Astrocyte of the hippocampus (primary cell): ENCODE measurements at regions not wholly inside any gene's neighbourhood (a gene's known extent, or its start where the extent isn't known, plus 50 kb on each side); places are given as distances from the start of the nearest gene placed in this dataset.

ENCODE experiments used
- DNase-seq: peaks from one replicate; pipeline ENCODE4 v3.0.0; 2011; ENCODE audit warnings: low read depth, low spot score

DNA sequence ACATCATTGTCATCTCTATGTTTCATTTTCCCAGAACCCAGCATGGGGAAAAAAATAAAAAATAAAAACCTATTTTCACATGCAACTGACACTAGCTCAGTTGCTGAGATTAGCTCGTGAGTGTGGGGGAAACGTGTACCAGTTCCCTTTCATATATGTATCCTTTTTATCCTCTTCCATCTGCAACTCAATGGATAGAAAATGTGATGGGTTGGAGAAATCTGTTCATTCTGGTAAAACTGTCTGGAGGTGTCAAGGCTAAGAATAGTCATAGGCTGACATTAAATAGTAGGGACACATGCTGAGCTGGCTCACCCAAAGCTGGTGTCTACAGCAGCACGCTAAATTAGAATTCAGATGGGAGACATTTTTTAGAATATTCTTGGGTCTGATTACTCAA is 519.3 kb downstream of the ELAVL2 start:
- DNase-seq, result no peak

DNA sequence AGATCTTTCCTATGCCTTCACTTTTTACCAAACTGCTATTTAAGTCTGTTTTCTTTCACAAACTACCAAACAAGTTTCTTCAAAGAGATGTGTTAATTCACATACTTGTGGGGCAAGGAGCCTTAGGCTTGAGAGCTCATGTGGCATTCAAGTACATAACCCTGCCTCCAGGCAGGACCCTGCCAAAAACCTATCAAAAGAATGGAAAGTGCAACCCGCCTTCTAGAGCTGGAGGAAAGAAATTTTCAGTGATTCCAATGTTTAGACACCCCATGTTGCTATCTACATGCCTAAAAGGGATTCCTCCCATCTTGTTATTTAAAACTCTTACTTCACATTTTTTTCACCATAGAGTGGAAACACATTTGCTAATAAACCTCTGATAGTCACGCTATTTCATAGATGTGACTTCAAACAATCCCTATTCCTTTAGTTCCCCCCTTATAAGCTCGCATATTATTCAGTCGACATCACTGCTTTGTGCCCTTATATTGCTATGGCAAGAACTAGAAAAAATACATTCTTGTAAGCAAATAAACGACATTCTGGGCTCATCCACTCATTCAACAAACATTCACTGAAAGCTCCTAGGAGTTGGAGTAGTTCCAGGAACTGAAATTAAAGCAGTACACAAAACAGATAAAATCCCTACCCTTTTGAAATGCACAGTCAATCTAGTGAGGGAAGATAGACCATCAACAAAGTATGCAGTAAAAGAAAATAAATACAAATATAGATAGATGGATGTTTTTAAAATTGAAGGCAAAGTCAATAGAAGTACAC is 518.1 kb downstream of the ELAVL2 start:
- DNase-seq, result no peak

DNA sequence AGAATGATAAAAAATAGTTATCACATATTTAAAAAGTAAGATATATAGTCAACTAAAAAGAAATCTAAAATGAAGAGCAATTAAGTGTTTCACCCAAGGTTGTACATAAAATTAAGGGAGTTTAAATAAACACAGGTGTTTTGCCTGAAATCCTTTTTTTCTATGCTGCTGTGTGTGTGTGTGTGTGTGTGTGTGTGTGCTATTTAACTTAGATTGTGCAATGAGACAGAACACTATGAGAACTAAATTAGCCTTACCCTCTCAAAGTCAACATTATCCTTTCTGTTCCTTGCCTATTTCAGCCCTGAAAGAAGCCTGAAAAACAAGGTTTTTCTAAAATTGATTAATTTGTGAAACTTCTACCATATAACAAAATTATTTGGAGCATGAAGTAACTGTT is 516.2 kb downstream of the ELAVL2 start:
- DNase-seq, result no peak

DNA sequence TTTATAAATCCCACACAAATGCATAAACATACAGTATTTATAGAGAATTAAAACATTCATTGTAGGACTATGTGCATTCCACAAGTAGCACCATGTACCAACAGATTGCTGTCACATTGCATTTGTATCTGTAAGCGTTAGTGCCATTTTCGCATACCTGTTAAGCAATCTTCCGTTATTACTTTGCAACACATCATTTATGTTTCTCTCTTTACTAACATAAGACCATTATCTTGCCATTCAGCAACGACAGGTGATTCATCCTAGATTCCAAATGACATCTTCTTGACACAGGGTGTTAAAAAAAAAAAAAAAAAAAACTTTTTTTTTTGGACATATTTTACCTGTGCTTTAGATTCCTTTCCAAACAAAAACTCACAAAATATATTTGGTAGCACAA is 511.8 kb downstream of the ELAVL2 start:
- DNase-seq, result no peak

DNA sequence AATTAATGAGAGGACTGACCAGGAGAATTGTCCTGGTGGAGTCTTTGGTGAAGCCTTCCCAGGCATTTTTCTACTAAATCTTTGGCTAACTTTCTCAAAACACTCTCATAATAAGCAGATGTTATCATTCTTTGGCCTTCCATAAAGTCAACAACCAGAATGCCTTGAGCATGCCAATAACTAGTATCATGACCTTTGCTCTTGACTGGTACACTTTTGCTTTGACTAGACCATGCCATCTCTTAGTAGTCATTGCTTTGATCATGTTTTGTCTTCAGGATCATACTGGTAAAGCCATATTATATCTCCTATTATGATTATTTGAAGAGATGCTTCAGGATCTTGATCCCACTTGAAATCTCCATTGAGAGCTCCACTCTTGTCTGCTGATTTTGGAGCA is 506.9 kb downstream of the ELAVL2 start:
- DNase-seq, result no peak

DNA sequence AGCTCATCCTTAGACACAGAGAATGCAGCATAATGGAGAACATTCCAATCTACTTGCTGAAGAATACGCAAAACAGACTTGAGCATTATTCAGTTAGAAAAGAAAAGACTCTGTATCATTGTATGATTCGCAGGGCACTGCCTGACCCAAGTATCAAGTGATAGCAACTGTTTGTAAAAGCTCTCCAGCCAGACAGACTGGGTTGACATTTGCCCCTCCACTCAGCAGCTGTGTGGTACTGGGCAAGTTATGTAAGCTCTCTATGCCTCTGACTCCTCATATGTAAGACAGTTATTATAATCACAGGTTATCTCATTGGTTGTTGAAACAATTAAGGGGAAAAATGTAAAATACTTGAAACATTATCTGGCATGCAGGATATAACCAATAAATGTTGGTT is 505.0 kb downstream of the ELAVL2 start:
- DNase-seq, result no peak

DNA sequence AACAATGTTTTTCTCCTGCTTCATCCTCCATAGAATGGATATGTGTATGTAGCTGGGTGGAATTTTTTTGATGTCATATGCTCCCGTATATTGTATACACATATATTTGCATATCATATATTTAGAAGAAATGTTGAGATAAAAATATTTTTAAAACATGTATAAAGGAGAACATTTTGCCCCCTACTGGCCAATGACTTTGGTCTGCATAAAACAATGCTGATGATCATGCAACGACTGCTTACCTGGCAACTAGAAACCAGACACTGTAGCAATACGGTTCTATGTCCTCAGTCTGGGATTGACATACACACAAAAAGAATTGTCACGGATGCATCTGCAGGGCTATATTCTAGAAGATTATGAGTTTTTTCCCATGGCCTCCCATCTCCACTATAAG is 503.6 kb downstream of the ELAVL2 start:
- DNase-seq, result no peak

DNA sequence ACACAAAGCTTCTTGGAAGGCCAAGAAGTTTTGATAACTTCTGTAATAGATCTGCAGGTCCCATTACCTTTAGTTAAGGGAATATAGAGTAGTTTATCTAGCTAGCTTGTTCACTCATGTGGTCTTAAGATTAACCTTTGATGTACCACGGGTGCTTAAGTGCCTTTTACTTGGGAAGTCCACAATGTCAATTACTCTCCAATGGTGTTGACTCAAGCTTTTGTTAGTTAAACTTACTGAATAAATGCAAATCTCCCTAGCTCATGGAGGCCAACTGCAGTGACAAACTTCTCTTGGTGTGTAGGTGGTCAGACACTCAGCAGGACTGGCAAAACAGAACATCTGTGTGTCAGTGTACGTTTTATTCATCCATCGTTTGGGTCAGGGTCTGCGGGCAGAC is 501.5 kb downstream of the ELAVL2 start:
- DNase-seq, result no peak

DNA sequence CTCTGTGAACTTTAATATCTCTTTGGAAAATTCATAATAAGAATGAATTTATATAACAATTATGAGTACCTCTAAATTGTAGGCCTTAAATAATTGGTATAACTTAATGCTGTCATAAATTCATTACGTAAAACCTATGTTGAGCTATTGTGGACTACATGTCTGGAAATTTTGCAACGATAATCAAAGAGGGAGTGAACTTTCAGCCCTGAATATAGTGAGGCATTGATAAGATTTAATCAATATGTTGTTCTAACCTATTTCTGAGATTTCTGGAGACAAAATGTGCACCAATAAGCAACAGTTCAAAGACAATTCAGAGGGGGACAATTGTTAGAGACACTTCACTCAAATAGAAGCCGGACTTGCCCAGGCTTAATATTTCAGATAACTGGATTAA is 499.4 kb downstream of the ELAVL2 start:
- no peak for DNase-seq

DNA sequence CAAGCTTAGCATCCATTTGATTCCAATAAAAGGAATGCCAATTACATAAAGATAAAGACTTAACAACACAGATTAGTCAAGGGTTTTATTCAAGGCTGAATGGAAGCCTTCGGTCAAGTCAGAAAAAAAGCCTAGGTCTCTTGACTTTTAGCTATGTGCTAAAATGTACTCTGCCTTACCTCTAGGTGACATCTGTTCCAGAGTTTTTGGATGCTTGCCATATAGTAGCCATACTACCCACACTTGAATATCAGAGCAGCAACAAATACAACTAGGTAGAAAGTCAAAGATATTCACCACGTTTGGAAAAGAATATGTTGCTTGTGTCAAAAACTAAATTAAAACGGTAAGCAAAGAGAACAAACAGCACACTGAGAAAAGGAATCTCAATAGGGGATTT is 484.7 kb downstream of the ELAVL2 start:
- no peak for DNase-seq

DNA sequence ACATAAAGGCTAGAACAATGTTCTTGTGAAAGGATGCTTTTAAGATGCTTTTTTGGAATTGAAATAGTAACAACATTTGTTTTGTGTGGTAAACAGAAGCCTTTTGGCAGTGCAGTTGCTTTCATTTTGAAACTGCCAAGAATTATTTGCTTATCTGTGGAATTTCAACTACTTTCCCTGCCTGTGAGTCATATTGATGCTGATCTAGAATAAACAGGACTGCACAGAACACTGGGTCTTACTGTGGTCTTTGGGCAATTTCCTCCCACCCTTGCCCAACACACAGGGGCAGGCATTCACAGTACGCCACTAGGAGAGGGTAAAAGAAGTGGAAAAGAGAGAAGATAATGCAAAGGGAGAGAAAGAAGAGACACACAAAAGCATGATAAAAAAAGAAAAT is 483.7 kb downstream of the ELAVL2 start:
- DNase-seq, result peak; percentile 70

DNA sequence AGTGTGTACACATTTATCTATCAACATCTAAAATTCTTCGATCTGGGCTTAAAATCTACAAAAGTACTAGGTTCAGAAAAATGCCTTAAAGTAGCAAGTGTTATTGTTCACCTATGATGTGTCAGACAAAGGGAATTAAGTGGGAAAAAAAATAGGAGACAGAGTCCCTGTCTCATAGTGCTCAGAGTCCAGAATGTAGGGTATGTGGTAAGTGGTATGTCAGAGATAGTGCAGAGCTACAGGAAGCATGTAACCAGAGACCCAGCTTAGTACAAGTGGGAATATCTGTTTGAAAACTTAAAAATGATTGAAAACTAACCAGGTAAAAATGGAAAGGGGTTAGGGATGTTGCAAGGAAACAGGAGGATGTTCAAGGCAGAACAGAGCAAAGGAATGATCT is 482.8 kb downstream of the ELAVL2 start:
- DNase-seq, result no peak

DNA sequence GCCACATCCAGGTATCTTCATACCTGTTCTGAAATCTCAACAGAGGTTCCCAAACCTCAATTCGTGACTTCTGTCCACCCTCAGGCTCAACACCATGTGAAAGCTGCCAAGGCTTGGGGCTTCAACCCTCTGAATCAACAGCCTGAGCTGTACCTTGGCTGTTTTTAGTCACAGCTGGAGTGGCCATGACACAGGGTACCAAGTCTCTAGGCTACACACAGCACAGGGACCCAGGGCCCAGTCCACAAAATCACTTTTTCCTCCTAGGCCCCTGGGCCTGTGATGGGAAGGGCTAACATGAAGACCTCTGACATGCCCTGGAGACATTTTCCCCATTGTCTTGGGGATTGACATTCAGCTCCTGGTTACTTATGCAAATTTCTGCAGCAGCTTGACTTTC is 464.9 kb downstream of the ELAVL2 start:
- no peak for DNase-seq

DNA sequence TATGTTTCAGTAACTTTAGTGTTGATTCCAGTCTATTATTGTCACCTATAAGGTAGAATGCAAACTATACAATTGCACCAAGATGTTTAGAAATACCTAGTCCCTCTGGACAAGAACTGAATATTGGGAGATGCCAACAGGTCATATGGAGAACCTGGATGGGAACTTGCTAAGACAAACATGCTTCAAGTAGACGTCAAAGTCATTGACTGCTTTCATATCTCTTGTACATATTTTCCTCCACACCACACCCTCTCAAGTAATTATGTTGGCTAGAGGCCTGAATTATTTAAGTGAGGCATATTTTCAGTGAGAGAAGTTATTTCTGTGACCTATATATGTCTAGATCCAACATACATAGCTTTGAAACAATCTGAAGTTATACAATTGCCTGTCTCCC is 453.3 kb downstream of the ELAVL2 start:
- no peak for DNase-seq

DNA sequence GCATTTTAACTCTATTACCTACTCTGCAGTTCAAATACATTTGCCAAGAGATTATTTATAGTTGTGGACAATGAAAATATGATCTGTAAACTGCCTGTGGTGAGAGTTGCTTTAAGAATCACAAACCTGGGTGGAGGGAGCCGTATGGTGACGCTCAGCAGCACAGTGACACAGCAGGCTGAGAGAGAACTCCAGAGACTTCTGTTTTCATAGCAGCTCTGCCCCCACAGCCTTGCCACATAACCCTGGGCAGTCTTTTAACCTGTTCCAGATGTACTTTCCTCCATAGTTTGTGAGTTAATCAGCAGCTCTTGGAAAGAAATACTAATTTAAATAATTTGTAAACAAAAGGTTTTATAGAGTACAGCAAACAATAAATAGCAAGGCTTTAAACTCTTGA is 450.5 kb downstream of the ELAVL2 start:
- no peak for DNase-seq

DNA sequence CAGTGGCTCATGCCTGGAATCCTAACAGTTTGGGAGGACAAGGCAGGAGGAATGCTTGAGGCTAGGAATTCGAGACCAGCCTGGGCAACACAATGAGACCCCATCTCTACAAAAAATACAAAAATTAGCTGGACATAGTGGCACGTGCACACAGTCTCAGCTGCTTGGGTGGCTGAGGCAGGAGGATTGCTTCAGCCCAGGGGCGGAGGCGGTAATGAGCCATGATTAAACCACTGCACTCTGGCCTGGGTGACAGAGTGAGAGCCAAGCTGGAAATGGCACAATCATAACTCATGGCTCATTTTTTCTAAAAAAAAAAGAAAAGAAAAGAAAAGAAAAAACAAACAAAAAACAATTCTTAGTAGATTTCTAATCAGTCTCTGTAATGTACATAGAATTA is 446.2 kb downstream of the ELAVL2 start:
- DNase-seq, result no peak

DNA sequence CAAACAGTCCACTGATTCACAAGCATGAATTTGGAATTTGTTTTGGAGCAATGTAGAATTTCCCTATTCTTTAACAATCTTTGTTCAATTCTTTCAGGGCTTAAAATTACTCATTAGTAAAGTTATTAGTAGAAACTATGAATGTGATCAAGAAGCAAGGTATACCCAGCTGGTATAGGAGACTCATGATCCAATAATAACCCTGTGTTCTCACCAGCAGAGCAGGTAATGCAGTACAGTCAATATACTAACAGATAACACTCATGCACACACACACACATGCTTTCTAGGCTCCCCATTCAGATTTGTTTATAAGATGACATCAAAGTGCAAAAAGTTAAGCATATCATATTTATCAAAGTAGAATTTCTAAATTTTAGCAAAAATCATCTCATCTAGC is 445.2 kb downstream of the ELAVL2 start:
- DNase-seq, result no peak

DNA sequence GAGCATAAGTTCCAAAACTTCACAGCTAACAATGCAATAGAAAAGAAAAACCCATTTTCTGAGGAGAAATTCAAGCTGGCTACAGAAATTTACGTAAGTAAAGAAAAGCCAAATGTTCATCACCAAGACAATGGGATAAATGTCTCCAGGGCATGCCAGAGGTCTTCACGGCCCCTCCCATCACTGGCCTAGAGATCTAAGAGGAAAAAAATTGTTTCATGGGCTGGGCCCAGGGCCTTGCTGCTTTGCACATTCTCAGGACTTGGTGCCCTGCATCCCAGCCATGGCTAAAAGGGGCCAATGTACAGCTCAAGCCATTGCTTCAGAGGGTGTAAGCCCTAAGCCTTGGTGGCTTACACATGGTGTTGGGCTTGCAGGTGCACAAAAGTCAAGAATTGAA is 443.6 kb downstream of the ELAVL2 start:
- DNase-seq, result no peak

DNA sequence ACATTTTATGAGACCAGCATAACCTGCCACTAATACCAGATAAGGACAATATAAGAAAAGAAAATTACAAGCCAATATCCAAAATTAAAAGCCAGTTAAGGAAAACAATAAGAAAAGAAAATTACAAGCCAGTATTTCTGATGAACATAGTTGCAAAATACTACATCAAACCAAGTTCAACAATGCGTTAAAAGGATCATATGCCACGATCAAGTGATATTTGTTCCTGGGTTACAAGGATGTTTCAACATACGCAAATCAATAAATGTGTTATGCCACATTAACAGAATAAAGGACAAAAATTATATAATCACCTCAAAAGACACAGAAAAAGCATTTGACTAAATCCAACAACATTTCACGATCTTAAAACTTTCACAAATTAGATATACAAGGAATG is 431.9 kb downstream of the ELAVL2 start:
- no peak for DNase-seq

DNA sequence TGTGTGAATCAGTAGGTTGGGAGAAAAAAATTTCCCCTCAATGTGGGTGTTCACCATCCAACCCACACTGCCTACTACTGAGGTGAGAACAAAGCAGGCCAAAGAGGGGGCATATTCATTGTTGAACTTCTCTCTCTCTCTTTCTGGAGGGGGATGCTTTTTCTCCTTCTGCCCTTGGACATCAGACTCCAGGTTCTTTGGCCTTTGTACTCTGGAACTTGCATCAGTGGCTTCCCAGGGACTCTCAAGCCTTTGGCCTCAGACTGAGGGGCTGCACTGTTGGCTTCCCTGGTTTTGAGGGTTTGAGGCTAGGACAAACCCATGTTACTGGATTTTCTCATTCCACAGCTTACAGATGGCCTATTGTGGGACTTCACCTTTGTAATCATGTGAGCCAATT is 417.2 kb downstream of the ELAVL2 start:
- no peak for DNase-seq

DNA sequence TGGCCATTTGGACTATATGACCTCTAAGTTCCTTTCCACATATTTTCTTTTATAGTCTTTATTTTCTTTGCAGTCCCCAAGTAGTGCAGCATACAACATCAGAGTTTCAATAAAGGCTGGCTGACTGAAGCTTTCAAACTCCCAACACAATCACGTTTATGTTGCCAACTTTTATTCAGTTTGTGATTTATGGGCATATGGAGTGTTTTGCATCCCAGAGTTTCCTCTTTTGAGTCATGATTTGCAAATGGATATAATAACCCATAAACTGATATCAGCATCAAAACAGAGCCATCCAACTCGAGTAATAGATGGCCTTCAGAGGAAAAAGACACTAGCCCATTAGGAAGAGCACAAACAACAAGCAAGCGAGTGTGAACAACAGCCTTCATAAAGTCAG is 414.0 kb downstream of the ELAVL2 start:
- no peak for DNase-seq

DNA sequence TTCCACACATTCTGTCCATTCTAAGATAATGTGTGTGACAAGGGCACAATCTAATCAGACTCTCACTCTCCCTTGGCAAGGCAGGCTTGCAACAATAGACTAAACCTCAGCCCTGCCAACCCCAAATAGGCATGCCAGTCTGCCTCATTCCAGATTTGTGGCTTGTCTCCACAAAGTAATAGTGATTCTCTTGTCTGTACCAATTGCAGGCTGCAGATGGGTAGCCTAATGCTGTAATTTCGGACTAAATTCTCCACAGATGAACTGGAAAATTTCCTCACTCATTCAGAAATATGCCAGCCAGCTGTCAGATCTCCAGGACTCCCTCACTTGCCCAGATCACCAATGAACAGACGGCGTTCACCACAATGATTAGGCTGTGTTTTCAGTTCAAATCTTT is 413.6 kb downstream of the ELAVL2 start:
- no peak for DNase-seq

DNA sequence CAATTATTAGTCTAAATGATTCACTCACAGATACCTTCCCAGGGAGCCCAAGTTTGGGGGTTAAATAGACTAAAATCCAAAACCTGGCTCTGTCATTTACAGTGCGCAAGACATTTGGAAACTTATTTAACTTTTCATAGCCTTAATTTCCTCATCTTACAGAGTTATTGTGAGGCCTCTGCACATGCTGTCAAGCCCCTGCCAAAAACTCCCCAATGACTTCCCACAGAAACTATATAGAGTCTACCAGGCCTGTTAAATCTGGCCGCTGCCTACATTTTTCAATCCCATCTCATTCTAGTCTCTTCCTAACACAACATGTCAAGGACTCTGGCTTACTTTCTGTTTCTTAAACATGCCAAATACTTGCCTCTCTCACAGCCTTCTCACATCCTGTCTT is 412.5 kb downstream of the ELAVL2 start:
- no peak for DNase-seq

DNA sequence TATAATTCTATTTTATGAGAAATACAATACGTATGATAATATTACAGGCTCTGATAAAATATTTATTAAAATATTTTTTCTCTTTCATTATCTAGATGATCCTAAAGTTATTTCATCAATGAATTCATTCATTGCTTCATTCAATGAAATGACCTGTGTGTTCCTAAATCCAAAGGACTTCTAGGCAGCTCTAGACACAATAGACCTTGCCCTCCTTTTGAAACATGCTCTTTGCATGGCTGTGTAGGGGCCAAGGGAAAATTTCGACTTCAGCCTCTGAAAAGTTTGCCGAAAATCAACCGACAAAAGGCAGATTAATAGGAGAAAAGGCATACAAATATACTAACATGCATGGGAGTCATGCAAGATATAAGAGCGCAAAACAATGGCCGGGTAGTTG is 402.0 kb downstream of the ELAVL2 start:
- DNase-seq, result no peak
